B cell (primary cell): ENCODE measurements at regions not wholly inside any gene's neighbourhood (a gene's known extent, or its start where the extent isn't known, plus 50 kb on each side); places are given as distances from the start of the nearest gene placed in this dataset.

ENCODE experiments used
- ATAC-seq: fragments of 200-7000 bp; cut with Tn5 transposase; one replicate; pipeline ENCODE4 v1.10.0; 2021; ENCODE audit warnings: low read depth, mild to moderate bottlenecking, moderate number of reproducible peaks, moderate library complexity
- CTCF ChIA-PET: fragments of 350-600 bp; sonication (Branson Sonifier 250); formaldehyde crosslinking; loops from one replicate; lab custom pipeline; 2021; ENCODE audit warnings: antibody characterized with exemption, inconsistent platforms; lab: Charles Lee
- POLR2A ChIA-PET: fragments of 350-600 bp; sonication (Branson Sonifier 250); formaldehyde crosslinking; loops from one replicate; lab custom pipeline; 2021; ENCODE audit warnings: antibody characterized with exemption; lab: Charles Lee
- DNase-seq: peaks from one replicate; pipeline ENCODE4 v3.0.0; 2013
- H2AFZ ChIP-seq: 2 replicates; pipeline ENCODE4 v1.6.1; 2012; ENCODE audit warnings: mild to moderate bottlenecking, low read depth, low read length; ENCODE audit not compliant: insufficient read depth, poor library complexity, severe bottlenecking
- H3K27ac ChIP-seq, 2 donors: 1 replicate in 1 of 2; 2 replicates in 1 of 2; pipeline ENCODE4 v1.5.1; 2012 to 2013; ENCODE audit warnings: low read length in 2 of 2, mild to moderate bottlenecking in 2 of 2, moderate library complexity in 1 of 2
- H3K27me3 ChIP-seq, 4 experiments: fragments of 200-600 bp in 1 of 4; sonication (generic) in 1 of 4; replicated peaks in 1 of 4; 1 replicate in 2 of 4; 2 replicates in 2 of 4; pipeline versions ENCODE4 v1.6.1 to v1.7.0; 2013 to 2016; ENCODE audit warnings: low read length in 3 of 4, mild to moderate bottlenecking in 2 of 4, mixed read lengths in 1 of 4, moderate library complexity in 1 of 4; ENCODE audit not compliant: insufficient read depth in 4 of 4, control insufficient read depth in 3 of 4; ENCODE audit errors: control extremely low read depth in 1 of 4
- H3K36me3 ChIP-seq, 2 experiments: replicated peaks in 1 of 2; 1 replicate in 1 of 2; 2 replicates in 1 of 2; pipeline versions ENCODE4 v1.6.1 to v1.7.1; 2013; ENCODE audit warnings: low read length in 1 of 2; ENCODE audit not compliant: insufficient read depth in 2 of 2, control insufficient read depth in 1 of 2; ENCODE audit errors: control extremely low read depth in 1 of 2, extremely low read depth in 1 of 2
- H3K4me1 ChIP-seq, 2 donors: fragments of 200-600 bp in 1 of 2; sonication (generic) in 1 of 2; 1 replicate in 1 of 2; 2 replicates in 1 of 2; pipeline versions ENCODE4 v1.5.1 to v1.6.1; 2013 to 2017; ENCODE audit warnings: low read length in 2 of 2; ENCODE audit not compliant: control insufficient read depth in 2 of 2, insufficient read depth in 2 of 2
- H3K4me2 ChIP-seq: replicated peaks from 2 replicates; pipeline ENCODE3; 2012; ENCODE audit warnings: mild to moderate bottlenecking, low read depth, low read length; ENCODE audit not compliant: poor library complexity, severe bottlenecking
- H3K4me3 ChIP-seq, 5 experiments: fragments of 200-600 bp in 1 of 5; sonication (generic) in 1 of 5; 1 replicate in 3 of 5; 2 replicates in 2 of 5; pipeline versions ENCODE4 v1.5.1 to v1.7.0; 2011 to 2016; ENCODE audit warnings: low read length in 4 of 5, mild to moderate bottlenecking in 4 of 5, low read depth in 2 of 5, control low read depth in 1 of 5, moderate library complexity in 1 of 5; ENCODE audit not compliant: insufficient read depth in 1 of 5; ENCODE audit errors: control extremely low read depth in 1 of 5, extremely low read depth in 1 of 5
- H3K79me2 ChIP-seq: fragments of 200-600 bp; sonication (generic); one replicate; pipeline ENCODE4 v1.6.0; 2016; ENCODE audit warnings: low read length; ENCODE audit not compliant: control insufficient read depth, insufficient read depth
- H3K9ac ChIP-seq: fragments of 200-600 bp; sonication (generic); 2 replicates; pipeline ENCODE4 v1.6.1; 2017; ENCODE audit warnings: mild to moderate bottlenecking, low read length, moderate library complexity
- H3K9me3 ChIP-seq, 3 donors: one replicate each; pipeline versions ENCODE4 v1.6.1 to v1.7.1; 2013; ENCODE audit warnings: low read length in 2 of 3; ENCODE audit not compliant: control insufficient read depth in 2 of 3, insufficient read depth in 1 of 3; ENCODE audit errors: control extremely low read depth in 1 of 3
- H4K20me1 ChIP-seq: 2 replicates; pipeline ENCODE4 v1.6.0; 2012; ENCODE audit warnings: mild to moderate bottlenecking, low read length; ENCODE audit not compliant: insufficient read depth, control insufficient read depth, poor library complexity, severe bottlenecking
- H3K27ac Mint-ChIP-seq: one replicate; pipeline ENCODE4 v1.8.0; 2021; ENCODE audit warnings: mixed read lengths
- H3K27me3 Mint-ChIP-seq: one replicate; pipeline ENCODE4 v1.8.0; 2021; ENCODE audit warnings: mixed read lengths
- H3K4me1 Mint-ChIP-seq: one replicate; pipeline ENCODE4 v1.8.0; 2021; ENCODE audit warnings: mixed read lengths
- H3K4me3 Mint-ChIP-seq: one replicate; pipeline ENCODE4 v1.8.0; 2021; ENCODE audit warnings: mixed read lengths
- H3K9me3 Mint-ChIP-seq: one replicate; pipeline ENCODE4 v1.8.0; 2022; ENCODE audit warnings: mixed read lengths; ENCODE audit not compliant: insufficient read depth
- CTCF ChIP-seq: fragments of 200-600 bp; IDR thresholded peaks from one replicate; pipeline ENCODE4 v1.8.0; 2022; ENCODE audit warnings: antibody characterized with exemption, mild to moderate bottlenecking
- EZH2 ChIP-seq: IDR thresholded peaks from 2 replicates; pipeline ENCODE4 v1.6.1; 2012; ENCODE audit warnings: borderline replicate concordance, low read depth, mild to moderate bottlenecking, moderate library complexity, low read length; ENCODE audit not compliant: insufficient read depth, poor library complexity, severe bottlenecking
- WGBS: methylation state at CpG from one replicate; pipeline ENCODE4 v1.1.5; 2013; ENCODE audit warnings: missing lambda C conversion rate; ENCODE audit not compliant: insufficient coverage; 5-methylcytosine and 5-hydroxymethylcytosine counted together
- intact Hi-C: fragments of 100-400 bp; cut with micrococcal nuclease; formaldehyde crosslinking; loops from one replicate; pipeline ENCODE4 v1.10.0; 2022

- WGBS: 90% methylated on average over 3 of the region's 4 CpGs
- no peak for ATAC-seq
- POLR2A ChIA-PET: no interaction called here
- Histone ChIP-seq H4K20me1 (no peaks in the 10 kb centered on the region), H3K27ac (no peak overlapping the region), H3K4me3 (no peak overlapping the region), H3K36me3 (no peaks in the 10 kb centered on the region), H3K27me3 (no peaks in the 10 kb centered on the region), H3K9ac (no peak overlapping the region), H3K4me1 (no peaks in the 10 kb centered on the region), H3K79me2 (no peaks in the 10 kb centered on the region), H3K4me2 (no peak overlapping the region), H2AFZ (no peak overlapping the region), H3K9me3 (no peaks in the 10 kb centered on the region)
- Mint-ChIP-seq H3K9me3 (no peaks in the 10 kb centered on the region), H3K4me3 (no peak overlapping the region), H3K27ac (no peak overlapping the region), H3K4me1 (no peaks in the 10 kb centered on the region), H3K27me3 (no peaks in the 10 kb centered on the region)
- no peak for TF ChIP-seq CTCF
- TF ChIP-seq EZH2: no peak
- intact Hi-C loops: no loop called here
- CTCF ChIA-PET: no interaction called here
- no peak for DNase-seq
These were observed 160.3 kb upstream of the TCF4 start for GRCh38 chr18:55748227-55748738.

- ATAC-seq (no peak), DNase-seq (no peak)
- H3K9ac ChIP-seq: no peak overlapping the region
- no peaks in the 10 kb centered on the region for H4K20me1 ChIP-seq
- H3K36me3 ChIP-seq: no peaks in the 10 kb centered on the region
- H3K4me3 ChIP-seq: no peak overlapping the region
- no peaks in the 10 kb centered on the region for H3K9me3 ChIP-seq
- no peaks in the 10 kb centered on the region for H3K4me1 ChIP-seq
- H3K4me3 Mint-ChIP-seq: no peak overlapping the region
- H3K4me1 Mint-ChIP-seq: no peaks in the 10 kb centered on the region
- intact Hi-C loops: no loop called here
- no peak overlapping the region for H3K4me2 ChIP-seq
- no peak overlapping the region for H3K27ac ChIP-seq
- ChIA-PET POLR2A (interaction anchor here (0.6 kb wide), 1 partner anchor 174 kb away, joined by 9 read pairs; no protein-coding TSS in a partner anchor), CTCF (no interaction called here)
- no peak overlapping the region for H3K27ac Mint-ChIP-seq
- no peaks in the 10 kb centered on the region for H3K9me3 Mint-ChIP-seq
- H3K79me2 ChIP-seq: no peaks in the 10 kb centered on the region
- no peak overlapping the region for H2AFZ ChIP-seq
- H3K27me3 ChIP-seq: no peaks in the 10 kb centered on the region
- no peaks in the 10 kb centered on the region for H3K27me3 Mint-ChIP-seq
- WGBS: 80% methylated on average over 1 of the region's 2 CpGs
- TF ChIP-seq CTCF (no peak), EZH2 (no peak)
These were observed 156.2 kb upstream of the TCF4 start for GRCh38 chr18:55744206-55744605.
